Stimulated activated CD4-positive, alpha-beta T cell treated with anti-CD3 and anti-CD28 coated beads, Interleukin-1b, Interleukin-23, amount 100 ng/mL, for 48 hours (primary cell): ENCODE measurements at regions not wholly inside any gene's neighbourhood (a gene's known extent, or its start where the extent isn't known, plus 50 kb on each side); places are given as distances from the start of the nearest gene placed in this dataset.

Source experiments
- DNase-seq: peaks from one replicate; pipeline ENCODE4 v3.0.0-alpha.2; 2020

DNA sequence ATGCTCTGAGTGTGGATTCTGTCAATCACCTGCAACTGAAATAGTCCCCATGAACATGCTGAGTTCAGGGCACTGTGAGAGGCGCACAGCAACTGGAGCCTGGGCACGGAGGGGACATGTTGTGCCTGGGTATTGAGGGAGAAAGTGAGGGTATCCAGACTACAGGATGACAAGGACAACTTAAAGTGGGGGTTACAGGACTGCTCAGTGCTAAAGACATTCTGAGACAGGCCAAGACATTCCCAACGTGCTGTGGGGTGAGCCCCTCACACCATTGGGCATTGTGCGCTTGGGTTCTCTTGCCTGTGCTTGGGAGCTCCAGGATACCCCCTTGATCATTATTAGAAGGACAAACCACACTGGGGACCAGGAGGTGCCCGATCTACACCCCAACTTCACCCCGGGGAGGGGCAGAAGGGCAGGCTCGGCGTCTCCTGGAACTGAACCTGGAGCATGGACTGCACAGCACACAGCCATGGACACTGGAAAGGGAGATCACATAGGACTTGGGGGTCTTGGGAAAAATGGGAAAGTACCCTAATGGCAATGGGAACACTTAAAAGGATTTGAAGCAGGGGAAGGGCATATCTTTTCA lies 72.5 kb upstream of the HDAC4 start:
- no peak for DNase-seq

DNA sequence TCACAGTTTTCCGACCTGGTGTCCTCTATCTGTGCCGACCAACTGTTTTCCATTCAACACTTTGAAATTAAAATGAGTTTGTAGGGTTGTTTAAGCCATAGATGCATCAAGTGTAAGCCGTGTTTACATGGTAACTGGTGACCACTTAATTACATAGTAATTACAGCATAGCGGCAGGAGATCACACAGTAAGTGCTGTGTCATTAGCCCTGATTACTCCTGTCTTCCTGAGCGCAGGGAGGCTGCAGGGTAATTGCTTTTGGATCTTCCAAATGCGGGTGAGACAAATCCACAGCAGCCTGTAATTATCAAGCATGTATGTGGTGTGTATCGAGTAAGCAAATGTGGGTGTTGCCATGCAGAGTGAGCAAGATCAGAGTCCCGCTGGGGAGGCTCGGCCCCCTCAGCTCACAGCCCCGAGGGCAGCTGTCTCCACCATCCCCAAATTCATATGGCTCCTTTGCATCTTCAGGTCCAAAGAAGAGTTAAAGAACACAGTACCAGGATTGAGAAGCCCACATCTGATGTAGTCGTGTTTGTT lies 71.5 kb upstream of the HDAC4 start:
- DNase-seq: no peak

DNA sequence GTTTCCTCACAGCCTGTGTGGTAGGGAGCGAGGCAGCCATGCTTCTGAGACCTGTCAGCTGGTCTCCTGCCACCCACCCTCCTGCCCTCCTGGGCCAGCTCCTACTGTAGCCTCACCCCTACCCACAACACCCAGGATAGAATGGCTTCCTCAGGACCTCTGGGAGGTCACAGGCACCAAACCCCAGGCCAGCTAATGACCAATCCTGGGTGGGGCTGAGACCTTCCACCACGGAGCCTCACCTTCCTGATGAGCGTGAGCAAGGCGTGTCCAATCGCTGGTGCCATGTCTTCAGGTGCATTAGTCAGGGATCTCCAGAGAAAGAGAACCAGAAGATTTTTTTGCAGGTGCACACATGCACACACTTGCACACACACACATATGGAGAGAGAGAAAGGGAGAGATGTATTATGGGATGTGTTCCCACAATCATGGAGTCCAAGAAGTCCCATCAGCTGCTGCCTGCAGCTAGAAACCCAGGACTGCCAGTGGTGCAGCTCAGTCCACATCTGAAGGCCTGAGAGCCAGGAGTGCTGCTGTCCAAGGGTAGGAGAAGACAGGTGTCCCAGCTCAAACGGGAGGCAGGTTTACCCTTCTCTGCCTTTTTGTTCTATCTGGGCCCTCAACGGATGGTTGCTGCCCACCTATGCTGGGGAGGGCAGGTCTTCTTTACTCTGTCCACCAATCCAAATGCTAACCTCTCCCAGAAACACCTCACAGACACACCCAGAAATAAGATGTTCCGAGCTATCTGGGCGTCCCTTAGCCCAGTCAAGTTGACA lies 70.4 kb upstream of the HDAC4 start:
- DNase-seq: no peak

- DNase-seq: no peak
Measured at GRCh38 chr2:239470151-239470900, 69.5 kb upstream of the HDAC4 start.

DNA sequence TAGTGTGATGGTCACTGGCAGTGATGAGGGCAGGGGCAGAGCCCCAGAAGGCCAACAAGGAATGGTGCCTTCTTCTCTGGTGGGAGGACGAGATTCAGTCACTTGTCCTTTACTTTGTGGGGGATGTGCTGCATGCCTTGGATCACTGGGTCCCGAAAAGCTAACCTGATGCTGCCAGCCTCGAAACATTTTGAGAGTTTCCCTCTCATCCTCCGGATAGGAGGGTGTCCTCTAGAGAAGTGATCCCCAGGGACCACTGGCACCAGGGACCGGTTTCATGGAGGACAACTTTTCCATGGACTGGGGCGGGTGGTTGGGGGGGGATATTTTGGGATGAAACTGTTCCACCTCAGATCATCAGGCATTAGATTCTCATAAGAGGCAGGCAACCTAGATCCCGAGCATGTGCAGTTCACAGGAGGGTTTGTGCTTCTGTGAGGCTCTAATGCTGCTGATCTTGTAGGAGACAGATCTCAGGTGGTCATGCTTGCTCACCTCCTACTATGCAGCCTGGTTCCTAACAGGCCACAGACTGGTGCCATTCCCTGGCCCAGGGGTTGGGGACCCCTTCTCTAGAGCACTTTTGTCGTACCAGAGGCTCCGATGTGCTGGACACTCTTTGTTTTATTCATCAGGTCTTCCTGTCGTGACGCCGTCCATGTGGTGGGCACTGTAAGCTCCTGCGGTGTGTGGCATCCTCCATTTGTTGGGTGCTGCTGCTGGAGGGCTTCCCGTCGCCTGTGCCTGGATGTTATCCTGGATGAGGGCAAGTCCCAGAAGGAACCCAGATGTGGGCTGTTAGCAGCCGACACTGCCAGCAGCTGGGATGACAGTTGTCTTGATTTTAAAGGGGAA lies 68.5 kb upstream of the HDAC4 start:
- no peak for DNase-seq

DNA sequence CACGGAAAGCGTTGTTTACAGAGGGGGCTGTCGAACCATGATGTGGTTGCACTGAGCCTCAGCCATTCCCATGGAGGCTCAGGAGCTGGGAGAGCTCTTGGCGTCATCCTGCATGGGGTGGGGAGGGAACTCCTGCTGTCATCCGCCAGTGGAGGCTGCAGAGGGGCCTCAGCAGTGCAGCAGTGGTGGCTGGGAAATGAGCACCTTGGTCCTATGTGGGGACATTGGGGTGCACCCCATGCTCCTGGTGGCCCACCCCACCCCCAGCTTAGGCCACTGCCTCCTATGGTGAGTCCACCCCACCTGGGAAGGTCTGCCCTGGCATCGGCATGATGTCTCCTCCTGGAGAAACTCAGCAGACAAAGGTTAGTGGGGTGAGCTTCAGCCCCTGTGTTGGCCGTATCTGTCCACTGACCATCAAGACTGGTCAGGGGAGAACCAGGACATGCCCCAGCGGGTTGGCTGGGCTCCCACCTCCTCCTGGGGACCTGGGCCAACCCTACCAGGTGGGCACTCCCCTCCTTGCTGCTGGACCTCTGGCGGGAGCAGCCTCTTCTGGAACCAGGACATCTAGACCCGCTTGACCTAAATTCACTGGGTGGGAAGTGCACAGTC lies 67.8 kb upstream of the HDAC4 start:
- no peak for DNase-seq

- DNase-seq: no peak
Measured at GRCh38 chr2:239467956-239468490, 67.2 kb upstream of the HDAC4 start.

GRCh38 chr2:239467281-239467955 lies 66.6 kb upstream of the HDAC4 start:
- DNase-seq: no peak

DNA sequence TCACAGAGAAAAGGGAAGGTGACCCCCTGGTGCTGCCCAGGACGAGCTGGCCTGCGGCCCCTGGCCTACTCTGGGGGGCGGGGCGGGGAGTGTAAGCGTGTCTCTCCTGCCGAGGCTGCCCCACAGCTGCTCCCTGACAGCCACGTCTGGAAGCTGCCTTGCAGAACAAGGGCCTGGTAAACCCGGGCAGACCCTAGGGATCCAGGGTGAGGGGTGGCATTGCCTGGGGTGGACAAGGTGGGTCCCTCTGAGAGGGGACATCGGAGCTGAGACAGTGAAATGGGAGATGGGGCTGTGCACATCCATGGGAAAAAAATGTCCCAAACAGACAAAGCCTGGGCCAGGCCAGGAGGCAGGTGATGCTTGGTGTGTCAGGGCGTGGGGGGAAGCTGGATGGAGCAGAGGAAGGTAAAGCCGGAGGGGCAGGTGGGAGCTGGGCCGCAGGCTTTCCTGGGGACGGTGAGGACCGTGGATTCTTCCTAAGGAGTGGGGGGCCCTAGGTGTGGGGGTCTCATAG lies 66.0 kb upstream of the HDAC4 start:
- no peak for DNase-seq

GRCh38 chr2:239466061-239466754 lies 65.4 kb upstream of the HDAC4 start:
- DNase-seq: no peak

GRCh38 chr2:239465017-239466001 lies 64.5 kb upstream of the HDAC4 start:
- DNase-seq: no peak

DNA sequence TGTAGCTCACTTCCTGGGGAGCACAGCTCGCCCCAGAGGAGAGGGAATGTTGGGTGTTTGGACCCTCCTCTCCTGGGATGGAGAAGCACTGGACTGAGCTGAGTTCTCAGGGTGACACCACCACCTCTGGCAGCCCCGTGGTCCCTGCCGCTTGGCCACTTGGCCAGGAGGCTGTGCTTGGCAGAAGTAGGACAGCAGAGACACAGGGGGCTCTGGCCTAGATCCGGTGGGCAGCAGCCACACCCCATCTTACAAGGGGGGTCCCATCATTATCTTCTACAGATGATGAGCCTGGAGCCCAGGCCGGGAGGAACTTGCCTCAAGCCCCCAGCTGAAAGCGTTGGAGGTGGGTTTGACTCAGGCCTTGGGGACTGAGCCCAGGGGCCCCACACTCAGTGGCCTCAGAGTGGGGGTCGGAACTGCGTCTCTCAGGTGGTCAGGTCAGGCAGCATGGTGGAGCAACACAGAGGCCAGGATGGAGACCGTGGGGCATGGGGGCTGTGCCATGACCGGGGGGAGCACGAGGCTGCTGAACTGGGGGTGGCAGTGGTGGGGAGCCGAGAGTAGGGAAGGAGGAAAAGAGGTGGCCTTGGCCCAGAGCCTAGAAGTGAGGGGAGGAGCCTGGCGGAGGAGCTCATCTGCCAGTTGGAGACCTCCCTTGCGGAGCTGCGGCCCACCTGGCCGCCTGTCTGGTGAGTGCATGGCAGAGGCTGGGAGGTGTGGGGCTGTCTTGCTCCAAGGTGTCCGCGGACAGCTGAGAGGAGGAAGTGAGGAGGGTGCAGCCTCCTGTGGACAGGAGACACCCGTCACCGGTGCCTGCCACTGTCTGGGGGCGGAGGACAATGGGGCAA lies 63.6 kb upstream of the HDAC4 start:
- no peak for DNase-seq

GRCh38 chr2:239463541-239464165 lies 62.8 kb upstream of the HDAC4 start:
- DNase-seq: no peak

DNA sequence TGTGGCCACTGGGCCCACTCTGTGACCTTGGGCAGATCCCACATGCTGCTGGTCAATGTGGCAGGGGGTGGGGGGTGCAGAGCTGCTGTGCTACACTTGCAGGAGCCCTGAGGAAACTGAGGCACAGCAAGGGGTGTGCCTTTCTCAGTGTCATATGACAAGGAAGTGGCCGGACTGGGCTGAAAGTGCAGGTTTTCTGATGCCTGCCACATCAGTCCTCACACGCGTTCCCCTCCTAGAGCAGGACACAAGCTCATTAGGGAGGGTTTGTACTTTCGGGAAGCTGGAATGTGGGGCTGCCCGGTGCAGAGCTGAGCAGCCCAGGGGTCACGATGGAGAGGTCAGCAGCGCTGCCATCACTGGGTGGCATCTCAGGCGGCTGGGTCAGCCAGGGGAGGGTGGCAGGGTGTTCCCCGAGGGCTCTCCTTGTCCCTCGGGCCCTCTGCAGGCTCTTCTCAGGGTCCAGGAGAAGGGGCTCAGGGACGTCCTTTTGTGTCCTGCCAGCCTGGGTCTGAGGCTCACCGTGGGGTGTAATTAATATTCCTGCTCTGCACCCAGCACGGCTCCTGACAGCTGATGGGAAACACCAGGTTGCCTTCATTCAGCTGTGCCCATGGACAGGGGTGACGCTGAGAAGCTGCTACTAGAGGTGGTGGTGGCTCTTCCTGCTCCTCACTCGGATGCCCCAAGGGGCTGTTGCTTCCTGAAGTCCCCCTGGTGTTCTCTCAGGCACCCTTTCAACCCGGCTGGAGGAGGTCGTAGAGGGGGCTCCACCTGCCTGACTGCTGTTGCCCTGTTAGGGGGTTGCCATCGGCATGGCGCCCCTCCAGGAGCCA lies 62.1 kb upstream of the HDAC4 start:
- DNase-seq: no peak

DNA sequence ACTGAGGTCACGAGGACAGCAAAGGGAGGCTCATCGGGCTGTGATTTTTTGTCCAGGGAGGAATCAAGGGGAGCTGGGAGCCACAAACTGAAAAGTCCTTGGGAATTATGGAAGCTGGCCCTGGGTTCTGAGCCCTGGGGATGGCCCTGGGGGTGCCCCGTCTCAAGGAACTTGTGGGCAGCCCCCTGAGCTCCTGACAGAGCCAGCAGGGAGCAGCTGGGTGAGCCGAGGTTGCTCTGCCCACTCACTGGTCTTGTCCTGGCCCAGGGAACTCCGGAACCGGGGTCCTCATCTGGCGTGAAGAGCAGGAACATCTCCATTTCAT lies 61.3 kb upstream of the HDAC4 start:
- no peak for DNase-seq

DNA sequence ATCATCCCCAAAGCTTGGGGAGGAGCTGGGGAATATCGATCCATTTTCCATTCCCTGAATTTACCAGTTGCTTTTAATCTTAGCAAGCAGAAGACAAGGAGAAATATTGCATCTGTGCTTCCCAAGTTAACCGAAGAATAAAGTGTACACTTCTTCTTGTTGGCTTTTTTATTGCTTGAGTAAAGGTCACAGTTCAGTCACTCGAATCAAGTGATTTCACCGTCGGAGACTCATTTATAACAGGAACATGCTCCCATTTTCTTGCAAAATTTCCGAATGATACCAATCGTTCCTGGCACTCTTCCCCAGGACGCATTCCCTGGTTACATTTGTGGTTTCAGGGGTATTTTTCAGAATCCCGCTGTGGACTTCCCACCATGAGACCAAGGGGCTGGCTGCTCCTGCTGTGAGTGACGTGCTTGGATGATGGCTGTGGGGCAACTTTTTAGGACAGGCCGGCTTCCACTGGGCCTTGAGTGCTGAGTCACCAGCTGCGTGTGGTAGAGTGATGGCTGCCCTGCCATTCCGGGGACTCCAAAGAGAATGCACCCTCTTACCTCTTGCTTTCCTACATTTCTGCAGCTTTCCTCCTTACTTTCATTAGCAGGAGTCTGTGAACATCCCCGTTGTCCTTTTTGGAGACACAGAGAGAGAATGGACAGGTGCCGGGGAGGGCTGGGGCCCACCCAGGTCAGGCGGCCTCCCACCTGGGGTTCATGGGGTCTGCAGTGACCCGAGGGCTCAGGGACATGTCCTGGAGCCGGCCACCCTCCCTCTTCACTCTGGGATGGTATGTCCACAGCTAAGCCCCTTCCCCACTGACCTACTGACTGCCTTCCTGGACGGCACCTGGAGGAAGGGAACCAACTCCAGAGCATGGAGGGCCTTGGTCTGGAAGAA lies 60.7 kb upstream of the HDAC4 start:
- no peak for DNase-seq
